CD1c-positive myeloid dendritic cell (primary cell): ENCODE measurements at regions not wholly inside any gene's neighbourhood (a gene's known extent, or its start where the extent isn't known, plus 50 kb on each side); places are given as distances from the start of the nearest gene placed in this dataset.
"Not testable (repeated sequence)": the region's sequence is repeated elsewhere in the genome, so short reads cannot be mapped to it uniquely, and the experiment has no call there.

Source experiments
- DNase-seq: peaks from one replicate; pipeline ENCODE4 v3.0.0-alpha.2; 2016; ENCODE audit errors: extremely low spot score

DNA sequence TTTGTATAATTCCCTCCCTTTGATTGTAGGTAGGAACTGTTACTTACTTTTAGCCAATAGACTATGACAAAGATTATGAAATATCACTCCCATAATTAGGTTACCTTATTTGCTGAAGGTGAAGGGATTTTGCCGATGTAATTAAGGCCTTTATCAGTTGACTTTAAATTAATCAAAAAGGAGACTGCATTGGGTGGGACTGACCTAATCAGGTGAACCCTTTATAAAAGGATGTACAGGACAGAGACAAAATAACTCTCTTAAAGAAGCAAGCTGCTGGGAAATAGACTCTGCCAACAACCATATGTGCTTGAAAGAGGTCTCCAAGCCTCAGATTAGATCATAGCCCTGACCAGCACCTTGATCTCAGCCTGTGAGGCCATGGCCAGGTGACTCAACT lies 167.6 kb downstream of the SOX3 start:
- no peak for DNase-seq

GRCh38 chrX:140318296-140318695 lies 186.6 kb downstream of the SOX3 start:
- DNase-seq: no peak

GRCh38 chrX:140317462-140317861 lies 187.4 kb downstream of the SOX3 start:
- DNase-seq: no peak

DNA sequence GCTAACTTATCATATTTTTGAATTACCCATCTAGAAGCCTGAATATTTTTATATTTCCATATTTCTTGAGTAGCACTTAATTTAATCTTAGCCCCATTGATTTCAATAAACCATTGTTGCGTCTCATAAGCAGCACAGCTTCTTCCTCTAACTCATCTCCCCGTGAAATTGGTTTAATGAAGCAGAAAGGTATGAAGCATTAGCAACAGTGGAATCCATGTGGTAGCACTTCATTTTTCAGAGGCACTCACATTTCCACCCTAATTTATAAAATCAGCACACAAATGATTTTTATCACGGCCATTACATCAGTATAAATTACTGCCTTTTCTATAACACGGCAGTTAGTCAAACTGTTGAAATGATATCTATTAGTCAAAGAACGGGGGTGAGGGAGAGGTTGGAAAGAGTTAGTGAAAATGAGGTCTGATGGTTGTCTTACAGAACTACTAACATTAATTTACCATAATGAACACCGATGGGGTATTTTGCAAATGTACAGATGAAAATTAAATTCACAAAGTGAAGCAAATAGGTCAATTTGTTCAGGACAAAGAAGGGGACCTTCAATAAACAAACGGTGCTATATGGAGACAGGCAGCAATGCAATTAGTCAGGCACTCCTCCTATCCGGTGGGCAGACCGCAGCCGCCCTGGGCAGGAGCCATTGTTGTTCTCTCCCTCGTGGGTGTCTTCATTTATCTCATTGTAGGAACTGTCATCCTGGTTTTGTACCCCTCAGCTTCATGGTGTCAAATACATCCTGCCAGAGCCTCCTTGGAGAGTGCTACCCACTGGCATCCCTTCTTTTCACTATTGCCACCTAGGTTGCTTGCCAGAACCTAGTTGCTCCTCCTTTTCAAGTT lies 205.7 kb downstream of the SOX3 start:
- no peak for DNase-seq

DNA sequence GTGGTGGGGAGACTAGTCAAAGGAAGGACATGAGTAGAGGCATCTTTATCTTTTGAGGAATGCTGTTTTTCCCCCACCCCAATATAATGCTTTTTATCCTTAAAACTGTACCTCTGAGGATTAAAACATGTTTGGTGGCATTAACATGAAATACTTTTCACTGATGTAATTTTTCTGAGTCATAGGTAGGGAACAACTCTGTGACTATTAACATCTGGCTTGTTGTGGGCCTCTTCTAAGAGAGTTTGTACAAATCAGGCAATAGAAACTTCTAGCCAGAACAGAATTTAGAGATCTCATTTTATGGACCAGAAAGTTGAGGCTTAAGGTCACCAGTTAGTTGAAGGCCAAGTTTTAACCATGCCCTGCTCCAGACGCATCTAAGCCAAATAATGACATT lies 207.6 kb downstream of the SOX3 start:
- no peak for DNase-seq

DNA sequence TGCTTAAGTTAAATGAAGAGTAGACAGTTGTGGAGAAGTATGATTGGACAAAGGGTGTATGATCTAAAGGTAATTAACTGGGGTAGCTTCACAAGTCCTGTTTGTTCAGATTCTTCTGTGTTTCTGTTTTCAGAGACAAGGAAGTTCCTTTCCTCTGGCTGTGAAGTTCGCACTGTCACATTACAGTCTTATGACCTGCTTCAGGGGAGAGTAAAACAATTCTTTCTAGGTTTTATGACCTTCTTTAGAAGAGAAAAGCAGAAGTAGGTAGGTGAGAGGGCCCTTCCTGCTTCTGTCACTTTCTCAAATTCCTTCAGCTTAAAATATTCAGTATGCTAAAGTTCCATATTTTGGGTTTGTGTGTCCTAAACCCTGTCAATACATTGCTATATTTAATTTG lies 211.9 kb downstream of the SOX3 start:
- no peak for DNase-seq

DNA sequence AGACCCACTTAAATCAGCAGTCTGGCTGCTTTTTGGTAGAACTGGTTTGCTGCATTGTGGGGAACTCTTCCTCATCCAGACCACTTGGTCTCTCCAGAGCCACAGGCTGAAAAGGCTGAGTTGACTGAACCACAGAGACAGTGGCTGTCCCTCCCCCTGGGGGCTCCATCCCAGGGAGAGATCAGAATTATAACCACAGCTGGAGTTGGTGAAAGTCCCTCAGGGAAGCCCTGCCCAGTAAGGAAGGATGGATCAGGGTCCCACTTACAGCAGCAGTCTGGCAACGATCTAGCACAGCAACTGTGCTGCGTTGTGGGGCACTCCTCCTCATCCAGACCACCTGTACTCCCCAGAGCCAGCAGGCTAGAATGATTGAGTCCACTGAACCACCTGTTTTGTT lies 212.7 kb downstream of the SOX3 start:
- DNase-seq: no peak

GRCh38 chrX:140274811-140275525 lies 229.9 kb downstream of the SOX3 start:
- no peak for DNase-seq

DNA sequence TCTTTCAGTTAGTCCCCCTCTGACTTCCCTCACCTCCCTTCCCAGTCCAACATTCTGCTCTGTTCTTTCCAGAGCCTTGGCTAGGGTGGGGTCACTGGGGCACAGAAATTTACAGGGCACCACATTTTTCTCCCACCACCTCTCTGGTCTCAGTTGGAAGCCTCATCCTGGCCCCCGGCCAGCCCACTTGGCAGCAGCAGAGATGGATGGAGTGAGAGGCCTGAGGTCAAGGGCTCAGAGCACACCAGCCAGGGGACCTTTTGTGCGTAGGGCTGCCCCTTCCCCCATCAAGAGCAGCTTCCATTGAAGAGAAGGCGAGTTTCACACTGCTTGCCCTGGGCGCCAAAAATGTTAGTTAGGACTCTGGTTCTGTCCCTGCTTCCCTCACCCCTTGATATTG lies 230.9 kb downstream of the SOX3 start:
- no peak for DNase-seq

- no peak for DNase-seq
These were observed 254.5 kb downstream of the SOX3 start for GRCh38 chrX:140250391-140250790.

DNA sequence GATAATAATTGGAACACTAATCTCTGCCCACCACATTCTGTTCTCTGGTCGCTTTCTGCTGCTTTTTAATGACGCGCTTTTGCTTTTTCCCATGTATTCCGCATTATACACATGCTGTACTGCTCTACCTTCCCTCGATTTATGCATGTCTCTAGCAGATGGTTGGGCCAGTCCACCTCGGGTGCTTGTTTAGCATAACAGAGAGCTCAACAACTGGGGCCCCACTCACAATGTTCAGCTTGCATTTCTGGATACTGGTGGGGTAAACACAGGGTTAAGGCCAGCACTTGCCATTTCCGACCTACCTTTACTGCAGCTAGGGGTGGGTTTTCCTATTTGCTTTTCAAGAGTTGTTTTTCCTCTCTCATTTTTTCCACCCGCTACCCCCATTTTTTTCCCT lies 255.8 kb downstream of the SOX3 start:
- DNase-seq: no peak

DNA sequence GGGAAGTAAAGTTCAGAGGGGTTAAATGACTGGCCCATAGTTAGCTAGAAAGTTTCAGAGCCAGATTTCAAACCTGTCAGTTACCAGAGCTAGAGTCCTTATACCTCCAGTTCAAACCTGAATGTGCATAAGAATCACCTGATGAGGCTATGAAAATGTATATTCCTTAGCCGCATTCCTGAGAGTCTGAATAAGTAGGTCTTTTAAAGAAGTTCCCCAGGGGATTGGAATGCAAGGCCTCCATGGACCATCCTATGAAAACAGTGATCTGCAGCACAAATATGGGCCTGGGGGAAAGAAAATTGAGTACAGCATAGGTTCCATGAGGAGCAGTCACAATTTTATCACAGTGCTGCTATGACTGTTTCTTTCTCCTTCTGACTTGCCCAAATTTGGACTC lies 263.9 kb upstream of the CXorf66 start:
- DNase-seq: no peak

GRCh38 chrX:140226037-140226436 lies 260.7 kb upstream of the CXorf66 start:
- DNase-seq: not testable (repeated sequence)

- not testable (repeated sequence) for DNase-seq
These were observed 250.6 kb upstream of the CXorf66 start for GRCh38 chrX:140215894-140216293.

DNA sequence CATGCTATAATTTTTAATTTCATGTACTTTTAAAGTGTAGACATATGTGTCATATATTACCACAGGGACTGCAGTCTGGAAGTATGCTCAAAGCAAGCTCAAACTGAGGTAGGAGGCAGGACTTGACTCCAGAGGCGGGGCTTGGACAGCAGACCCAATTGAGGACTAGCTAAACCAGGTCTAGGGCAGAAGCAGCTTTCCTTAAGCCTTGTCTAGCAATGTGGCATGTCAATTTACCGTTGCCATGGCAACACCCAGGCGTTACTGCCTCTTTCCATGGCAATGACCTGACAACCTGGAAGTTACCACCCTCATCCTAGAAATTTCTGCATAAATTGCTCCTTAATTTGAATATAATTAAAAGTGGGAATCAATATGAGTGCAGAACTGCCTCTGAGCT lies 249.2 kb upstream of the CXorf66 start:
- not testable (repeated sequence) for DNase-seq

- DNase-seq: no peak
These were observed 241.3 kb upstream of the CXorf66 start for GRCh38 chrX:140206657-140207056.

- DNase-seq: no peak
These were observed 225.3 kb upstream of the CXorf66 start for GRCh38 chrX:140190441-140191108.

DNA sequence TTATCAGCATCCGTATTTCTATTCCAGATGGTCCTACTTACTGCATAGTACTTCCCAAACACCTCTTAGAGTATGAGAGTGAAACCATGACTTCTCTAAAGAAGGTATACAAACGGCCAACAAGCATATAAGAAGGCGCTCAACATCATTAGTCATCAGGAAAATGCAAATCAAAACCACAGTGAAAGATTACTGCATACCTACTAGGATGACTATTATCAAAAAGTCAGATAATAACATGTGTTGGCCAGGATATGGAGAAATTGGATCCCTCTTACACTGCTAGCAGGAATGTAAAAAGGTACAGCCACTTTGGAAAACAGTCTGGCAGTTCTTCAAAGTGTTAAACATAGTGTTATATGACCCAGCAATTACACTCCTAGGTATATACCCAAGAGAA lies 215.3 kb upstream of the CXorf66 start:
- no peak for DNase-seq

GRCh38 chrX:140177821-140178220 lies 212.5 kb upstream of the CXorf66 start:
- no peak for DNase-seq

DNA sequence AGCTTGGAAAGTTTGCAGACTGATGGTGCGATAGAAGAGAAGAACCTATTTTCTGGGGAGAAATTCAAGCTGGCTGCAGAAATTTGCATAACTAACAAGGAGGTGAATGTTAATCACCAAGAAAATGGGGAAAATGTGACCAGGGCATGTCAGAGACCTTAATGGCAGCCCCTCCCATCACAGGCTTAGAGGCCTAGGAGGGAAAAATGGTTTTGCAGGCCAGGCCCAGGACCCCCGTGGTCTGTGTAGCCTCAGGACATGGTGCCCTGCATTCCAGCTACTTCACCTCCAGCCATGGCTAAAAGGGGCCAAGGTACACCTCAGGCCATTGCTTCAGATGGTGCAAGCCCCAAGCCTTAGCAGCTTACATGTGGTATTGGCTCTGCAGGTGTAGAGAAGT lies 207.1 kb upstream of the CXorf66 start:
- DNase-seq: no peak

GRCh38 chrX:140167551-140167950 lies 202.2 kb upstream of the CXorf66 start:
- DNase-seq: no peak

DNA sequence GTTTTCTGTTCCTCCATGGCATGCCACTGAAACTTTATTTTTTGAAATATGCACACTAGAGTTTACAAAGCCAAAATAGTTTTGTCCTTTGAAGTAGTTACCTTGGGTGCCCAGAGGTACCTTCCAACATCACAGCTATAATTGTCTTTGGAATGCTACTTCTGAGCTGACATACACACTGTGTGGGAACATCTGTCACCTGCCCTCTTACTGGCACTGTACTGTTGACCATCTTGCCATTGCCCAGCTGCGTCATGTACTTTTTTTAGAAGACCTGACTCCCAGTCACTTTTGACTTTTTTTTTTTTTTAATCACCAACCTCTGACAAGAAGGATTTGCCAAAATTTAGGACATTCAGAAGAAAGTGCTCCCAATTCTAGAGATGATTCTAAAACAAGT lies 200.5 kb upstream of the CXorf66 start:
- DNase-seq: no peak

DNA sequence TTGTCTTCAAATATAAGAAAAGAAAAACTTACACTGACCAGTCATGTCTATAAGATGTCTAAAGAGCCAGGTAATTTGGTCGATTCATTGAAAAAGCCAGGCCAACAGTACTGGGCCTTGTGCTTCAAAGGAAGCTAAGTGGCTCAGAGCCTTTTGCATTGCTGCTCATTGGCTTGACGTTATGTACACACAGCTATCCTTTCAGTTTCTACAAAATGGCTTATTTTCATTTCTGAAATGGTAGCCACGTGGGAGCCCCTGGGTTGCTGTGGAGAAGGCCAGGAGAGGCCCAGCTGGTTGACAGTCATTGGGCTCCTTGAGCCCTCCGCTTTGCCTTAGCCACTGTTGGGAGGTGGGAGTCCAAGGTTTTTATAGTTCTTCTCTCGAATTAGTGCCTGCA lies 199.1 kb upstream of the CXorf66 start:
- no peak for DNase-seq
